Activated CD4-positive, alpha-beta memory T cell treated with anti-CD3 and anti-CD28 coated beads, Interleukin-2, amount 10 ng/mL, durations not matched to agents 7 days and 5 days (primary cell): ENCODE measurements at regions not wholly inside any gene's neighbourhood (a gene's known extent, or its start where the extent isn't known, plus 50 kb on each side); places are given as distances from the start of the nearest gene placed in this dataset.

Source experiments
- CTCF ChIA-PET: fragments of 350-600 bp; sonication (Branson Sonifier 250); formaldehyde crosslinking; loops from one replicate; lab custom pipeline; 2021; ENCODE audit warnings: antibody characterized with exemption, inconsistent platforms; lab: Charles Lee
- POLR2A ChIA-PET: fragments of 350-600 bp; sonication (Branson Sonifier 250); formaldehyde crosslinking; loops from one replicate; lab custom pipeline; 2021; ENCODE audit warnings: antibody characterized with exemption; lab: Charles Lee
- DNase-seq: peaks from one replicate; pipeline ENCODE4 v3.0.0-alpha.2; 2020
- H3K27ac Mint-ChIP-seq: one replicate; pipeline ENCODE4 v1.8.0; 2021; ENCODE audit warnings: mild to moderate bottlenecking, mixed read lengths
- H3K27me3 Mint-ChIP-seq: one replicate; pipeline ENCODE4 v1.8.0; 2021; ENCODE audit warnings: mixed read lengths
- H3K36me3 Mint-ChIP-seq: one replicate; pipeline ENCODE4 v1.8.0; 2021; ENCODE audit warnings: low read depth, mixed read lengths
- H3K4me1 Mint-ChIP-seq: one replicate; pipeline ENCODE4 v1.8.0; 2021; ENCODE audit warnings: mixed read lengths
- H3K4me3 Mint-ChIP-seq: one replicate; pipeline ENCODE4 v1.8.0; 2021; ENCODE audit warnings: mild to moderate bottlenecking, mixed read lengths
- H3K9me3 Mint-ChIP-seq: one replicate; pipeline ENCODE4 v1.8.0; 2021; ENCODE audit warnings: mixed read lengths

GRCh38 chr7:118087126-118087525 is 96.8 kb upstream of the LSM8 start:
- DNase-seq, result no peak
- no peaks in the 10 kb centered on the region for H3K9me3 Mint-ChIP-seq
- CTCF ChIA-PET, result no interaction called here
- peaks cover 4% of the 10 kb centered on the region for H3K27me3 Mint-ChIP-seq
- no peak overlapping the region for H3K4me3 Mint-ChIP-seq
- H3K4me1 Mint-ChIP-seq, result no peaks in the 10 kb centered on the region
- H3K36me3 Mint-ChIP-seq, result no peaks in the 10 kb centered on the region
- no peak overlapping the region for H3K27ac Mint-ChIP-seq
- POLR2A ChIA-PET, result no interaction called here

DNA sequence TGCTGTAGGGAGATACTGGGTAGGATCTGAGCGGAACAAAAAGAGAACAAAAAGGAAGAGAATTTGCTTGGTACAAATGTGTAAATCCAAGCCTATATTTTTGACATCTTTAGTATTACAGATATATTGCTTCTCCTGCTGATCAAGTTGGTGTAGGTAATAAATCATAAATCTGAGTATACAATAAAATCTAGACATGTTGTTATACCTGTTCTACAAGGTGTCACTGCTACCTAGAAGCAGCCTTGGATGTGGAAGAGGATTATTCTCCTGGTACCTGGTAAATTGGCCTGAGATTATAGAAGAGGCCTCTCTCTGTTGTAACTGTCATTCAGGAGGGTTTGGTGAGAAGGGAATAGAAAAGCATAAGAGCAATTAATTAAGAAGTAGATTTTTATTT is 89.9 kb upstream of the LSM8 start:
- H3K4me1 Mint-ChIP-seq, result peaks cover 1% of the 10 kb centered on the region
- no peak overlapping the region for H3K4me3 Mint-ChIP-seq
- no peak overlapping the region for H3K27ac Mint-ChIP-seq
- H3K36me3 Mint-ChIP-seq, result no peaks in the 10 kb centered on the region
- no peaks in the 10 kb centered on the region for H3K27me3 Mint-ChIP-seq
- no peaks in the 10 kb centered on the region for H3K9me3 Mint-ChIP-seq
- DNase-seq, result no peak
- CTCF ChIA-PET, result no interaction called here
- POLR2A ChIA-PET, result no interaction called here

DNA sequence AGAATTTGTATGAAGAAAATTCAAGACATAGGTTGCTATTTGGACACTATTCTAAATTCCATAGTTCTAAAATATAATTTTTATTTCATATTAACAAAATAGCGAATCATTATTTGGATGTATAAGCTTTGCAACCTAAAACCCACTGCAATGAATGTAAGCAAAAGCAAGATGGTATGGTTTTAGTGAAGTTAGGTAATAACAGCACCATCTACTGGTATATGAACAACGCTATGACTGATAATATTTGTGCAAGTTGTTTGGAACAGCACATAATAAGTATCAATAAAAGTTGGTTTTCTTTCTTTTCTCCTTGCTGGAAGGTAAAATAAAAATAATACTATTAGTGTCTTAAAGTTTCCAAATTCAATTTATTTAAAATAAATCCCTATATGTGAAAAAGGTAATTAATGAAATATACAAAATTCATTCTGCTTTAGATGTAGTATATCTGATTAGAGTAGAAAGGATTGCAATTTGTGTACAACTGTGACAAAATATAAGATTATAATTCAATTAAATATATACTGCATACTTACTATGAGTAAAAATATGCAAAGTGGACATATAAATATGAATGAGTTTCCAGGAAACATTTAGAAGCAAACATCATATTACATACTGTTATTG is 79.0 kb upstream of the LSM8 start:
- Mint-ChIP-seq H3K36me3 (no peaks in the 10 kb centered on the region), H3K4me3 (no peak overlapping the region), H3K27ac (no peak overlapping the region), H3K4me1 (no peaks in the 10 kb centered on the region), H3K27me3 (peaks cover 2% of the 10 kb centered on the region), H3K9me3 (no peaks in the 10 kb centered on the region)
- DNase-seq, result no peak
- ChIA-PET CTCF (no interaction called here), POLR2A (no interaction called here)

DNA sequence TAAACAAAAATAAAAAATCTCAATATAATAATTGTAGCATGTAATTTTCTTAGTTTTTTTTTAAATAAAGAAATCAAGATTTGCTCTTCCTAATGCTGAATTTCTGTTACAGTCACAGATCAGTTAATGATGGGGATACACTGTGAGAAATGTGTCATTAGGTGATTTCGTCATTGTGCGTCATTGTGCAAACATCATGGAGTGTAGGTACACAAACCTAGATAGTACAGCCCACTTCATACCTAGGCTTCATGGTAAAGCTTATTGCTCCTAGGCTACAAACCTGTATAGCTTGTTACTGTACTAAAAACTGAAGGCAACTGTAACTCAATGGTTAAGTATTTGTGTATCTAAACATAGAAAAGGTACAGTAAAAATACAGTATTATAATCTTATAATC is 74.4 kb upstream of the LSM8 start:
- no peaks in the 10 kb centered on the region for H3K36me3 Mint-ChIP-seq
- ChIA-PET POLR2A (no interaction called here), CTCF (interaction anchor here (0.5 kb wide), 1 partner anchor 109 kb away, joined by 3 read pairs; no protein-coding TSS in a partner anchor)
- DNase-seq, result no peak
- peaks cover 5% of the 10 kb centered on the region for H3K9me3 Mint-ChIP-seq
- no peak overlapping the region for H3K4me3 Mint-ChIP-seq
- peaks cover 4% of the 10 kb centered on the region for H3K27me3 Mint-ChIP-seq
- H3K4me1 Mint-ChIP-seq, result no peaks in the 10 kb centered on the region
- no peak overlapping the region for H3K27ac Mint-ChIP-seq

GRCh38 chr7:118110178-118110925 is 73.6 kb upstream of the LSM8 start:
- Mint-ChIP-seq H3K27me3 (peaks cover 4% of the 10 kb centered on the region), H3K4me3 (no peak overlapping the region), H3K36me3 (no peaks in the 10 kb centered on the region), H3K4me1 (no peaks in the 10 kb centered on the region), H3K9me3 (peaks cover 5% of the 10 kb centered on the region), H3K27ac (no peak overlapping the region)
- ChIA-PET CTCF (interaction anchor here (0.5 kb wide), 1 partner anchor 110 kb away, joined by 3 read pairs; no protein-coding TSS in a partner anchor), POLR2A (no interaction called here)
- DNase-seq, result no peak

GRCh38 chr7:118111347-118111746 is 72.6 kb upstream of the LSM8 start:
- no peaks in the 10 kb centered on the region for H3K4me1 Mint-ChIP-seq
- H3K27ac Mint-ChIP-seq, result no peak overlapping the region
- H3K27me3 Mint-ChIP-seq, result peaks cover 4% of the 10 kb centered on the region
- no peak for DNase-seq
- no peak overlapping the region for H3K4me3 Mint-ChIP-seq
- ChIA-PET POLR2A (no interaction called here), CTCF (no interaction called here)
- no peaks in the 10 kb centered on the region for H3K36me3 Mint-ChIP-seq
- H3K9me3 Mint-ChIP-seq, result peaks cover 5% of the 10 kb centered on the region

- no peak for DNase-seq
Measured at GRCh38 chr7:118114175-118114574, 69.8 kb upstream of the LSM8 start.

DNA sequence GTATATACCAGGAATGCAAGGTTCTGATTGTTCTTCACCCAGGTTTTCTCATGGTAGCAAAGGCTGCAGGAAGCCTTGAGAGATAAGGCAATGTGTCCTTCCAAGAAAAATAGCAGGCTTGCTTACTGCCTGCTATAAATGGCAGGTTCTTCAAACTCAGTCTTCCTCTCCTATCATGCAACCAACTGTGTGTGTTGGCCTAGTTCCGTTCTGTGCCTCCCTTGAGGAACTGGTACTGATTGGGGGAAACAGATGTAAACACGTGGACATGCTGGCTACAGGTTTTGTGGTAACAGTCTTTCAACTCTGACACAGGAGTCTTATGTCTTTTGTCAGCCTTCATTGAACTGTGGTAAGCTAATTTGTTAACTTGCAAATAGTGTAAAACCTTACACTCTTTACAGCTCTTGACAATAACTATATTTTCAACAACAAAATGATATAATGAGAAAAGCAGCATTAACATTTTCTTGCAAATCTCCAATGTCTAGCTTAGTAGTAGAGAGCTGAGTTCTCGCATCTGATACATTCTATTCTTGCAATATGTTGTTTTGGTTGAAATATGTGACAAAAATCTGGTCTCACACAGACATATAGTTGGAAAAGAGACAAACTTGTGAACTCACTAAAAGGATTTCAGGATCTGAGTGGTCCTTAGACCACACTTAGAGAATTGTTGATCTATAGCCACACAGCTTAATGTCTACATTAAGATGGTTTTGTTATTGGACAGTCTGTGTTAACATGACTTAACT is 54.7 kb upstream of the LSM8 start:
- DNase-seq, result no peak
- no peaks in the 10 kb centered on the region for H3K27me3 Mint-ChIP-seq
- H3K27ac Mint-ChIP-seq, result no peak overlapping the region
- ChIA-PET CTCF (no interaction called here), POLR2A (no interaction called here)
- no peaks in the 10 kb centered on the region for H3K4me1 Mint-ChIP-seq
- H3K4me3 Mint-ChIP-seq, result no peak overlapping the region
- no peaks in the 10 kb centered on the region for H3K36me3 Mint-ChIP-seq
- peaks cover 3% of the 10 kb centered on the region for H3K9me3 Mint-ChIP-seq

More at GRCh38 chr7:118114175-118114574, 69.8 kb upstream of the LSM8 start:
- ChIA-PET CTCF (no interaction called here), POLR2A (no interaction called here)
- Mint-ChIP-seq H3K4me1 (no peaks in the 10 kb centered on the region), H3K27ac (no peak overlapping the region), H3K36me3 (no peaks in the 10 kb centered on the region), H3K9me3 (peaks cover 5% of the 10 kb centered on the region), H3K4me3 (no peak overlapping the region), H3K27me3 (peaks cover 2% of the 10 kb centered on the region)

GRCh38 chr7:118132764-118133163 is 51.2 kb upstream of the LSM8 start:
- Mint-ChIP-seq H3K9me3 (peaks cover 4% of the 10 kb centered on the region), H3K36me3 (no peaks in the 10 kb centered on the region), H3K4me1 (no peaks in the 10 kb centered on the region), H3K27ac (no peak overlapping the region), H3K27me3 (peaks cover 5% of the 10 kb centered on the region), H3K4me3 (no peak overlapping the region)
- ChIA-PET CTCF (no interaction called here), POLR2A (no interaction called here)
- DNase-seq, result no peak
